ENCODE measurements at regions not wholly inside any gene's neighbourhood (a gene's known extent, or its start where the extent isn't known, plus 50 kb on each side); places are given as distances from the start of the nearest gene placed in this dataset.

GRCh38 chr1:90561911-90562310 is 155.2 kb downstream of the BARHL2 start:
- no peak for DNase-seq (ENCODE audit: low read depth)
- TF ChIP-seq, protein P1, sequence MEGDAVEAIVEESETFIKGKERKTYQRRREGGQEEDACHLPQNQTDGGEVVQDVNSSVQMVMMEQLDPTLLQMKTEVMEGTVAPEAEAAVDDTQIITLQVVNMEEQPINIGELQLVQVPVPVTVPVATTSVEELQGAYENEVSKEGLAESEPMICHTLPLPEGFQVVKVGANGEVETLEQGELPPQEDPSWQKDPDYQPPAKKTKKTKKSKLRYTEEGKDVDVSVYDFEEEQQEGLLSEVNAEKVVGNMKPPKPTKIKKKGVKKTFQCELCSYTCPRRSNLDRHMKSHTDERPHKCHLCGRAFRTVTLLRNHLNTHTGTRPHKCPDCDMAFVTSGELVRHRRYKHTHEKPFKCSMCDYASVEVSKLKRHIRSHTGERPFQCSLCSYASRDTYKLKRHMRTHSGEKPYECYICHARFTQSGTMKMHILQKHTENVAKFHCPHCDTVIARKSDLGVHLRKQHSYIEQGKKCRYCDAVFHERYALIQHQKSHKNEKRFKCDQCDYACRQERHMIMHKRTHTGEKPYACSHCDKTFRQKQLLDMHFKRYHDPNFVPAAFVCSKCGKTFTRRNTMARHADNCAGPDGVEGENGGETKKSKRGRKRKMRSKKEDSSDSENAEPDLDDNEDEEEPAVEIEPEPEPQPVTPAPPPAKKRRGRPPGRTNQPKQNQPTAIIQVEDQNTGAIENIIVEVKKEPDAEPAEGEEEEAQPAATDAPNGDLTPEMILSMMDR (conservative IDR thresholded peaks at IDR 0.05; ENCODE audit: low read depth, low read length), result no peak
- no peak overlapping the region for H3K4me3 ChIP-seq (ENCODE audit: low read depth, low read length)

- no peak for DNase-seq (ENCODE audit: low read depth)
- H3K4me3 ChIP-seq (ENCODE audit: low read depth, low read length), result no peak overlapping the region
- TF ChIP-seq, protein P1 (conservative IDR thresholded peaks at IDR 0.05; ENCODE audit: low read depth, low read length), result no peak
Measured at GRCh38 chr1:90561103-90561783, 155.9 kb downstream of the BARHL2 start.

GRCh38 chr1:90558754-90559378 is 158.2 kb downstream of the BARHL2 start:
- DNase-seq (ENCODE audit: low read depth), result no peak

DNA sequence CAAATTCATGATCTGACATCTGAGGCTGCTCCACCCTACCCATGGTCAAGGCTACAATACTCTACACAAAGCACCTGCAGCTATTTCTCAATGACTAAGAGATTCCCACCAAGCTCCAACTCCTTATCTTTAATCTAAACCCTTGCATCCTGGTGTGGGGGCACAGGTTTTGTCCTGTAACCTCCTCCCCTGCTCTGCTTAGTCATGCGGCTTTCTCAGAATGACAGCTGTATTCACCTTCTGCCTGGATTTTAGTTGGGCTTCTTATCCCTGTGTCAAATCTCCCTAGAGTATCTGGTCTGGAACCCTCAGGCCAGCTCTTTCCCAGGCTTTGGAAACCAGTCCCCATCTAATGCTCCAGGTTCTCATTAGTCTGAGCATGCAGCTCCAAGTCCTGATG is 159.0 kb downstream of the BARHL2 start:
- no peak overlapping the region for H3K4me3 ChIP-seq (ENCODE audit: low read depth, low read length)
- DNase-seq (ENCODE audit: low read depth), result no peak
- TF ChIP-seq, protein P1 (conservative IDR thresholded peaks at IDR 0.05; ENCODE audit: low read depth, low read length), result no peak

More at GRCh38 chr1:90558754-90559378, 158.2 kb downstream of the BARHL2 start:
- TF ChIP-seq, protein P1 (conservative IDR thresholded peaks at IDR 0.05; ENCODE audit: low read depth, low read length), result no peak
- no peak overlapping the region for H3K4me3 ChIP-seq (ENCODE audit: low read depth, low read length)

DNA sequence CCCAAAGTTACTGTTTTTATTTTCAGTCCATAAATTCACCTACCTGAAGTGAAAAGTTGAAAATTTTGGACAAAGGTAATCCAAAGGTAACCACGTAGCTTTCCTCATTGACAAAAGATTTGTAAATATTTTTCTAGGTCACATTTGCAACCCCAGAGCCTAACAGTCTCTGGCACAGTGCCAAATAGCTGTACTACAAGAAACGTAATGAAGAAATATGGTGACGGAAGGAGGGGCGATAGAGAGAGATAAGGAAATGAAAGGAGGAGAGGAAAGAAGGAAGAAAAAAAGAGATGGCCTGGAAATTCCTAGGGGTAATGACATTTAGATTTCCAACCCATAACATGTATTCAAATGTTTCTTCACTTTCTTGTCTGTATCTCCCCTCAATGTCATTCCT is 159.4 kb downstream of the BARHL2 start:
- TF ChIP-seq, protein P1 (conservative IDR thresholded peaks at IDR 0.05; ENCODE audit: low read depth, low read length), result no peak
- no peak overlapping the region for H3K4me3 ChIP-seq (ENCODE audit: low read depth, low read length)
- no peak for DNase-seq (ENCODE audit: low read depth)

DNA sequence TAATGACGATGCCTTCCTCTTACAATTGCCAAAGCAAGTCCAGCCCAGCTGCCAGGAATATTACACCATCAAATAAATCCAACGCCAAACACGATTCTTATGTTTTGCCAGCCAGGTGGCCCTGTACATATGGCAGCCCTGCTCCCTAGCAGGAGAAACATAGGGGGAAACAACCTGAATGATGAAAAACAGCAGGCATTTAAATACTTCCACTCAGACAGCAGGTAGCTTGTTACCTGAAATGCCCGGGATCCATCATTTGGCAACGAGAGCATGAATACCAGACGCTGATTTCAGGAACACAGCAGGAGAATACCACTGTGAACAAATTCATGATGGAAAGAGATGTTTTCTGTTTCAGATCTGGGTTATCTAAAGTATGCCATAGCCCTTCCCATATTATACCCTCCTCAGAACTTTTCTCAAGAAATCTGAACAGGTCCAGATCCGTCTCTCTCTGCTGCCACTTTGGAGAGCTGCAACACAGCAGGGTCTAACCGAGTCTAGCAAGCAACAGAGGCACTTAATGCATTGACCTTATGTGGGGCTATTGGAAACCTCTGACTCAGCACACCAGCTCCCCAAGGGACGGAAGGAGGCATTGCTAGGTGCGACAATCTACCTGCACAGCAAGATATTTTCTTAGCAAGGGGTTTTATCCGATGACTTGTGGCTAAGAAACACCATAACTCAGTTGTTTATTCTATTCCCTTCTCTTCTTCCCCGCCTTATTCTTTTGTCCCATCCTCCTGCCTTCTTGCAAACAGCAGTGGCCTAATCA is 166.3 kb downstream of the BARHL2 start:
- no peak overlapping the region for H3K4me3 ChIP-seq (ENCODE audit: low read depth, low read length)
- DNase-seq (ENCODE audit: low read depth), result no peak
- TF ChIP-seq, protein P1 (conservative IDR thresholded peaks at IDR 0.05; ENCODE audit: low read depth, low read length), result no peak

Measured in epithelial cell of proximal tubule (primary cell).